KMS-11 (cell line): ENCODE measurements at regions not wholly inside any gene's neighbourhood (a gene's known extent, or its start where the extent isn't known, plus 50 kb on each side); places are given as distances from the start of the nearest gene placed in this dataset.

Experiments used
- H2AFZ ChIP-seq: fragments of 200-600 bp; sonication (generic); 2 replicates; pipeline ENCODE4 v1.6.1; 2016; ENCODE audit warnings: antibody characterized with exemption, mixed run types, low read depth
- H3K27ac ChIP-seq: fragments of 200-600 bp; sonication (generic); 2 replicates; pipeline ENCODE4 v1.6.1; 2016; ENCODE audit warnings: mild to moderate bottlenecking, mixed run types
- H3K27me3 ChIP-seq: fragments of 200-600 bp; sonication (generic); 2 replicates; pipeline ENCODE4 v1.6.1; 2017; ENCODE audit warnings: mild to moderate bottlenecking, low read depth, mixed run types, moderate library complexity; ENCODE audit not compliant: insufficient read depth
- H3K36me3 ChIP-seq: fragments of 200-600 bp; sonication (generic); 2 replicates; pipeline ENCODE4 v1.6.1; 2017; ENCODE audit warnings: mild to moderate bottlenecking, mixed run types; ENCODE audit not compliant: insufficient read depth
- H3K4me1 ChIP-seq: fragments of 200-600 bp; sonication (generic); 2 replicates; pipeline ENCODE4 v1.6.1; 2016; ENCODE audit warnings: mild to moderate bottlenecking, low read depth, mixed run types; ENCODE audit not compliant: poor library complexity, severe bottlenecking
- H3K4me2 ChIP-seq: fragments of 200-600 bp; sonication (generic); 2 replicates; pipeline ENCODE4 v1.7.0; 2016; ENCODE audit warnings: mild to moderate bottlenecking, mixed run types
- H3K4me3 ChIP-seq: fragments of 200-600 bp; sonication (generic); IDR thresholded peaks from 2 replicates; pipeline ENCODE4 v1.6.1; 2017; ENCODE audit warnings: low read depth, low read length, mixed read lengths; ENCODE audit not compliant: insufficient read depth
- H3K79me2 ChIP-seq: fragments of 200-600 bp; sonication (generic); 2 replicates; pipeline ENCODE4 v1.6.1; 2016; ENCODE audit warnings: low read depth, mixed run types; ENCODE audit not compliant: insufficient read depth
- H3K9ac ChIP-seq: fragments of 200-600 bp; sonication (generic); 2 replicates; pipeline ENCODE4 v1.6.1; 2016; ENCODE audit warnings: mild to moderate bottlenecking, mixed run types
- H4K20me1 ChIP-seq: fragments of 200-600 bp; sonication (generic); 2 replicates; pipeline ENCODE4 v1.6.1; 2016; ENCODE audit warnings: mild to moderate bottlenecking, mixed run types; ENCODE audit not compliant: insufficient read depth
- CTCF ChIP-seq: fragments of 200-600 bp; sonication (generic); conservative IDR thresholded peaks from 2 replicates; pipeline ENCODE4 v1.6.1; 2017; ENCODE audit warnings: low read depth, mild to moderate bottlenecking, antibody characterized with exemption, low read length, moderate library complexity, mixed read lengths

GRCh38 chr11:76728227-76728626, 54.9 kb upstream of the TSKU start:
- TF ChIP-seq CTCF: no peak
- H3K9ac ChIP-seq: no peak overlapping the region

GRCh38 chr11:76728778-76729177, 54.4 kb upstream of the TSKU start:
- Histone ChIP-seq H3K4me1 (no peaks in the 10 kb centered on the region), H3K79me2 (no peaks in the 10 kb centered on the region), H3K36me3 (no peaks in the 10 kb centered on the region), H3K4me2 (no peak overlapping the region), H3K4me3 (no peak overlapping the region), H4K20me1 (no peaks in the 10 kb centered on the region), H3K27me3 (peaks cover 3% of the 10 kb centered on the region; the same call in 1 of the 2 replicates), H3K9ac (no peak overlapping the region), H3K27ac (no peak overlapping the region), H2AFZ (no peak overlapping the region)
- TF ChIP-seq CTCF: no peak

More at GRCh38 chr11:76728227-76728626, 54.9 kb upstream of the TSKU start:
- Histone ChIP-seq H3K4me2 (no peak overlapping the region), H3K36me3 (no peaks in the 10 kb centered on the region), H4K20me1 (no peaks in the 10 kb centered on the region), H3K27me3 (peaks cover 3% of the 10 kb centered on the region; the same call in 1 of the 2 replicates), H3K4me3 (no peak overlapping the region), H3K4me1 (no peaks in the 10 kb centered on the region), H3K79me2 (no peaks in the 10 kb centered on the region), H2AFZ (no peak overlapping the region), H3K27ac (no peak overlapping the region)

GRCh38 chr11:76729214-76729613, 53.9 kb upstream of the TSKU start:
- H3K79me2 ChIP-seq: no peaks in the 10 kb centered on the region
- no peak overlapping the region for H3K27ac ChIP-seq
- H2AFZ ChIP-seq: no peak overlapping the region
- no peaks in the 10 kb centered on the region for H3K36me3 ChIP-seq
- no peak overlapping the region for H3K9ac ChIP-seq
- H4K20me1 ChIP-seq: no peaks in the 10 kb centered on the region
- peaks cover 3% of the 10 kb centered on the region; the same call in 1 of the 2 replicates for H3K27me3 ChIP-seq
- no peaks in the 10 kb centered on the region for H3K4me1 ChIP-seq
- no peak overlapping the region for H3K4me2 ChIP-seq
- no peak overlapping the region for H3K4me3 ChIP-seq
- TF ChIP-seq CTCF: no peak

GRCh38 chr11:76730887-76731565, 52.1 kb upstream of the TSKU start:
- Histone ChIP-seq H4K20me1 (no peaks in the 10 kb centered on the region), H2AFZ (no peak overlapping the region), H3K27me3 (peaks cover 3% of the 10 kb centered on the region; the same call in 1 of the 2 replicates), H3K4me1 (no peaks in the 10 kb centered on the region), H3K79me2 (no peaks in the 10 kb centered on the region), H3K4me2 (no peak overlapping the region), H3K27ac (no peak overlapping the region), H3K4me3 (no peak overlapping the region), H3K9ac (no peak overlapping the region), H3K36me3 (no peaks in the 10 kb centered on the region)
- TF ChIP-seq CTCF: no peak
